GM13976 (cell line): ENCODE measurements at regions not wholly inside any gene's neighbourhood (a gene's known extent, or its start where the extent isn't known, plus 50 kb on each side); places are given as distances from the start of the nearest gene placed in this dataset.

Experiments
- DNase-seq: peaks from one replicate; pipeline ENCODE4 v3.0.0; 2012; ENCODE audit warnings: low spot score
- in situ Hi-C: fragments of 300-500 bp; cut with MboI; formaldehyde crosslinking; loops from one replicate; pipeline ENCODE4 v1.12.0; 2022; ENCODE audit warnings: low sequenced_read_pairs, mixed read lengths, inconsistent platforms; ENCODE audit not compliant: unreplicated experiment
- TF ChIP-seq, protein P1 (sequence below): IDR thresholded peaks from 2 replicates; pipeline ENCODE4 v1.5.1; 2012; ENCODE audit warnings: borderline replicate concordance, mild to moderate bottlenecking; ENCODE audit not compliant: insufficient read depth; ENCODE audit errors: extremely low read depth, missing control alignments, control extremely low read depth

DNA sequence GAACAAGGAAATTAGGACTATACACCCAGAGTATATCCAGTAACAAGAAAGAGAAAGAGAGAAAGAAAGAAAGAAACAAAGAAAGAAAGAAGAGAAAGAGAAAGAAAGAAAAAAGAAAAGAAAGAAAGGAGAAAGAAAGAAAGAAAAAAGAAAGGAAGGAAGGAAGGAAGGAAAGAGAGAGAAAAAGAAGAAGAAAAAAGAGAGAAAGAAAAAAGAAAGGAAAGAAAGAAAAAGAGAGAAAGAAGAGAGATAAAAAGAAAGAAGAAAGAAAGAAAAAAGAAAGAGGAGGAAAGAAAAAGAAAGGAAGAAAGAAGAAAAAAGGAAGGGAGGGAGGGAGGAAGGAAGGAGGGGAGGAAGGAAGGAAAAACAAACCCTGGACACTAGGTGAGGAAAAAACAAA, 981.8 kb downstream of the TBC1D32 start:
- in situ Hi-C loops, result no loop called here
- no peak for DNase-seq
- TF ChIP-seq, protein P1, sequence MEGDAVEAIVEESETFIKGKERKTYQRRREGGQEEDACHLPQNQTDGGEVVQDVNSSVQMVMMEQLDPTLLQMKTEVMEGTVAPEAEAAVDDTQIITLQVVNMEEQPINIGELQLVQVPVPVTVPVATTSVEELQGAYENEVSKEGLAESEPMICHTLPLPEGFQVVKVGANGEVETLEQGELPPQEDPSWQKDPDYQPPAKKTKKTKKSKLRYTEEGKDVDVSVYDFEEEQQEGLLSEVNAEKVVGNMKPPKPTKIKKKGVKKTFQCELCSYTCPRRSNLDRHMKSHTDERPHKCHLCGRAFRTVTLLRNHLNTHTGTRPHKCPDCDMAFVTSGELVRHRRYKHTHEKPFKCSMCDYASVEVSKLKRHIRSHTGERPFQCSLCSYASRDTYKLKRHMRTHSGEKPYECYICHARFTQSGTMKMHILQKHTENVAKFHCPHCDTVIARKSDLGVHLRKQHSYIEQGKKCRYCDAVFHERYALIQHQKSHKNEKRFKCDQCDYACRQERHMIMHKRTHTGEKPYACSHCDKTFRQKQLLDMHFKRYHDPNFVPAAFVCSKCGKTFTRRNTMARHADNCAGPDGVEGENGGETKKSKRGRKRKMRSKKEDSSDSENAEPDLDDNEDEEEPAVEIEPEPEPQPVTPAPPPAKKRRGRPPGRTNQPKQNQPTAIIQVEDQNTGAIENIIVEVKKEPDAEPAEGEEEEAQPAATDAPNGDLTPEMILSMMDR, result no peak

DNA sequence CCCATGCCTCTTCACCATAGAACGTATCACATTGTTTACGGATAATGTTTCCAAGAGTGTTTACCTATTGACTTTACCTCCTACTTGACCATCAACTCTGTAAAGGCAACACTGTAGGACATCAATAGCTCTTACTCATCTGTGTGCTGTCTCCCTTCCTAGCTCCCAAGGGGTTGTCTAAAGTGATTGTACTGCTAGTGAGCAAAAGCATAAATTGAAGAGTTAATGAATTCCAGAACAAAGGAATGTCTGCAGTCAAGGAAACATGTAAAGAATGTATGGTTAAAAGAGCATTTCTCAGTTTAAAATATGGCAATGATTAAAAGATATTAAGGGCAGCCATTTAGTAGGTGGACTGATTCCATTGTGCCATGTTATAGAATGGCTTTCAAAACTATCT, 985.4 kb downstream of the TBC1D32 start:
- TF ChIP-seq, protein P1, result no peak
- no peak for DNase-seq
- in situ Hi-C loops, result no loop called here

DNA sequence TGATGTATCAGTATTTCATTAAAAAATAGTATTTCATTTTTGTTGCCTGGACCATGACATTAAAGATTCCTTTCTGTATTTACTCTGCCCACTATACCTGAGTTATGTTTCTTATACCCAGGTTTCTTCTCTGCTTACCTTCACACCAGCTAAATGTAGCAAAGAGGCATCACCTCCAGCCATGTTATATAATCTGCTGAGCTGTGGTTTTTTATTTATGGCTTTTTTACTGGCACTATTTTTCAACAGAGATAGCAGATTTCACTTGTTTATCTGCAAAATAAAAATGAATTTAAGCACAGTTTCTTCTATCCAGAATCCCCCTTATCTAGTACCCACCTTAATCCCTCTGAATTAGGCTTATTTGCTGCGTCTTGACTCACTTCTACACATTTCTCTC, 979.0 kb upstream of the MAN1A1 start:
- DNase-seq, result no peak
- TF ChIP-seq, protein P1, result no peak
- in situ Hi-C loops, result no loop called here

DNA sequence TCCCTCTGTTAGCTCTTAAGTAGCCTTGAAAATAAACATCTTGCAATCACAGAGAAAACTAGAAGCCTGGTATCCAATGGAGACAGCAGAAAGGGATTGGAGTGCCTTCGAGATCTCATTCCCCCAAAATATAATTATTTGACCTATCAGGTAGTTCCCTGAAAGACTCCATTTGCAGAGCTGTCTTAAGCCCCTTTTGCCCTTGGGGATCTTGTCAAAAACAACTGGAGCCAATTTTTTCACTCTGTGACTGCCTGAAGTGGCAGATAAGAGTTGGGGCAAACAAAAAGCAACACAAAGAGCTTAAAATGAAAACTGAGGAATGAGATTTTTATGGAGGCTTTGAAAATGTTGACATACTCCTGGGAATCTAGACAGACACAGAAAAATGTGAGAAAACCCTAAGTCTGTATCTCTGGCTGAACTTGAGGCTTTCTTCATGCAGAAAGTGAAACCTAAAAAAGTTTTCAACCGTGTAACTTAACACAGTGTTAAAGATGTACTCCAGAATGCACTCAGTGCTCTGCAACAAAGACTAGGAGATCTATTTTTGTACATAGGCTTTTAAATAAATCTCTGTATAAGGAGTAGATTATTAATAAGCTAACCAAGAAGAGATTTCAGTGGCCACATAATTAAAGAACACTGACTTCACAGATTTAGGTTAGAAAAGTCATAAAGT, 971.1 kb upstream of the MAN1A1 start:
- in situ Hi-C loops, result no loop called here
- TF ChIP-seq, protein P1, result no peak
- DNase-seq, result no peak

DNA sequence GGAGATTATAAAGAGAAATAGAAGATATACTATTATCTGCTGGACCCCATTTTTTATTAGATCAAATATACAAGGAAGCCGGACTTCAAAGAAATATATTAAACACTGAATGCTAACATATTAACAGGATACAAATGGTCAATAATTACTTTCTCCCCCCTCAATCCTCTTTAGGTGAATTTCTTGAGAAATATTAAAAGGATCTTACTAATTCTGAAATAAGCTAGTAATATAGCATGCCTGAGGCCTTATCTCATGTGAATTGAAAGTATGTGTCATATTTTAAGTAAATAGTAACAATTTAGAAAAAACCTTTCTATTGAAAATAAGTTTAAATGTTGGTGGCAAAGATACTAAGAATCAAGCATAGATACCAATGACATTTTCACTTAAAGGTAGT, 954.7 kb upstream of the MAN1A1 start:
- TF ChIP-seq, protein P1, result no peak
- in situ Hi-C loops, result no loop called here
- no peak for DNase-seq

DNA sequence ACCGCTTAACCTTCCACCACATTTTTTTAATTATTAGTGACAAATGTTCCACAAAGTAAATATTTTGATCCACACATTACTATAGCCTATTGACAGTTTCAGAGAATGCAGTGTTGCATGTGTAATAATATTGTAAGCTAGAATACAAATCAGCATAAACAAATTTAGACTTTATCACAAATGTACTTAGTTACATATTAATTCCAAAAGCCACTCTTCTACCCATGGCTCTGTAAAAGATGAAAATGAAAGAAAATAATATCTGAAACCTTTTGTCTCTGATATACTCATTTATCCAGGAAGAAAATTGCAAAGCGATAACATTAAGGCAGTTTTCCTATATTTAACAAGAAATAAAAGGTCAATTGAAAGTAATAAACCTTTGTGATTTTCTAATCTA, 954.0 kb upstream of the MAN1A1 start:
- TF ChIP-seq, protein P1, result no peak
- in situ Hi-C loops, result no loop called here
- DNase-seq, result no peak

DNA sequence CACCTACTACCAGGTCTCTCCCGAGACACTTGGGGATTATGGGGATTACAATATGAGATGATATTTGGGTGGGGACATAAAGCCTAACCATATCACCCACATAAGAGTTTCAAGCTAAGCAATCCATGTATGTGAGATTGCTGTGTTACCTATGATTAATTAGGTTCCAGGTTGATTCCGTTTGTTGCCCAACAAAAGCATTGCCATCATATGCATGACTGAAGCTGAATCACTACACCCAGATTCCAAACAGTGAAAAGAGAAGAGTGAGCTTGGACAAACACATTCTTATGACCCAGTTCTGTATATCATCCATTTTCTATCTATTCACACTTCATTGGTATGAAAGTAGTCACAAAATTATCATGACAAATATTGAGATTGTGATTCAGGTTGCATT, 952.5 kb upstream of the MAN1A1 start:
- in situ Hi-C loops, result no loop called here
- no peak for DNase-seq
- TF ChIP-seq, protein P1, result no peak
